ENCODE measurements at regions not wholly inside any gene's neighbourhood (a gene's known extent, or its start where the extent isn't known, plus 50 kb on each side); places are given as distances from the start of the nearest gene placed in this dataset.

DNA sequence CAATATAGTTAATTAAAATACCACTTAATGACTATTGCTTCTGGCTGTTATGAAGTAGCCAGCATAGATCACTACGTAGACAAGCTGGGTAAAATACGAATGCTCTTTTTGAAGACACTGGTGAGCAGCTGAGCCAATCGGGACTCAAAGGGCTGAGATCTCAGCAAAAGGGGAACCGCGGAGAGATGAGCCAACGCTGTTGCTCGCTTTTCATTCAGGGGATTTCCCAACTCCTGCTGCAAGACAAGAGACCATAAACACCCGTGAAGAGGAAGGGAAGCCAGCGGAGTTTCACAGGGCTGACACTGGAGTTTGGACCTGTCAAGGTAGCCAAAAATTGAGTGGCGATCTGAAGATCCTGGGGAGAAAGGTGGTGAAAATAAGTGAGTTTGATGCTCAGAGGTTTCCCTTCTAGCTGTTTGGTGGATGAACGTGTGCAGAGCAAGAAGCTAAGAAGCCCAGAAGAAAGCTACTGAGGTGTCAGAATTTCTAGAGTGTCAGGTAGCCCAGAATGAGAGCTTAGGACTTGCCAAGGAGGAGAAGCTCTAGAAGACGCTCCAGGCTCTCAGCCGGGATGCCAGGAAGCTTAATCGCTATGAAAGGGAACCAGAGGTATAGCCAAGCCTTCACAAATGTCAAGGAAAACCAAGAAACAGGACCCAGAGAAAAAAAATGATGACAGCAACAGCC lies 79.6 kb upstream of the RNU6ATAC start:
- no peak overlapping the region for H3K4me3 ChIP-seq (ENCODE audit: low read depth, low read length)
- no peak for DNase-seq (ENCODE audit: low read depth)
- TF ChIP-seq CTCF (conservative IDR thresholded peaks at IDR 0.05; ENCODE audit: low read depth, low read length), result no peak

GRCh38 chr9:134245179-134245578 lies 80.8 kb upstream of the RNU6ATAC start:
- TF ChIP-seq CTCF (conservative IDR thresholded peaks at IDR 0.05; ENCODE audit: low read depth, low read length), result no peak
- DNase-seq (ENCODE audit: low read depth), result no peak
- no peak overlapping the region for H3K4me3 ChIP-seq (ENCODE audit: low read depth, low read length)

GRCh38 chr9:134247918-134248631 lies 78.2 kb upstream of the RXRA start:
- TF ChIP-seq CTCF (conservative IDR thresholded peaks at IDR 0.05; ENCODE audit: low read depth, low read length), result no peak
- no peak overlapping the region for H3K4me3 ChIP-seq (ENCODE audit: low read depth, low read length)
- DNase-seq (ENCODE audit: low read depth), result no peak

DNA sequence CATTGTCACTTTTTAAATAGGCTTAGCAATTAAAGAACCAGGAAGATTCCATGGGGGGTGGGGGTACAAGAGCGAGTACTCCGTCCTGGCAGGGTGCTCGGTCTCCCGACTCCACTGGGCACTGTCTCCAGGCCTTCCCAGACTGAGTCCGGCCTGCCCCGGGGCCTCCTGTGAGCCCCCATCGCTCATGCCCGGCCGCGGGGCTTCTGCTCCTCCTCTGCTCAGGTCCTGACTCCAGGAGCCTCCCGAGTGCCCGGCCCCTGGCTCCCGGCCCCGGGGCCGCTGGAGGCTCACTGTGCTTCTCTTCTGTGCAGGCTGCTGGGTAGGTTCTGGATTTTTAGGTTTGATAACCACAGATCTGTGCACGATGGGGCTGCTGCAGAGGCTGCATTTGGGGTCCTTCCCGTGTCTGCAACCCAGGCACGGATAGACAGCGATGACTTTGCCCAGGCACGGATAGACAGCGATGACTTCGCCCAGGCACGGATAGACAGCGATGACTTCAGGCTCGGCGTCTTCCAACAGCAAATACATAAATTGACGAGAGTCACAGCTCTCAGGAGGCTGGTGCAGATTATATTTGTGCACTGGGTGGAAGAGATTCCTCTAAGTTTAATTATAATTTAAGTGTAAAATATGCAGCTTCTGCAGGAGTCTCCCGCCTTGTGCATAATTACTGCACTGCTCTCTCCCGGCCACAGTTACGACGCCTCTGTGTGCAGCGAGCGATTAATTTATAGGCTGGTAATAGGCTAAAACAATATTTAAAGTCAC lies 74.8 kb upstream of the RXRA start:
- H3K4me3 ChIP-seq (ENCODE audit: low read depth, low read length), result no peak overlapping the region
- DNase-seq (ENCODE audit: low read depth), result no peak
- no peak for TF ChIP-seq CTCF (conservative IDR thresholded peaks at IDR 0.05; ENCODE audit: low read depth, low read length)

- TF ChIP-seq CTCF (conservative IDR thresholded peaks at IDR 0.05; ENCODE audit: low read depth, low read length), result no peak
- no peak for DNase-seq (ENCODE audit: low read depth)
- no peak overlapping the region for H3K4me3 ChIP-seq (ENCODE audit: low read depth, low read length)
Observed at GRCh38 chr9:134252084-134252830, 74.0 kb upstream of the RXRA start.

GRCh38 chr9:134253606-134254205 lies 72.5 kb upstream of the RXRA start:
- DNase-seq (ENCODE audit: low read depth), result no peak
- no peak for TF ChIP-seq CTCF (conservative IDR thresholded peaks at IDR 0.05; ENCODE audit: low read depth, low read length)
- H3K4me3 ChIP-seq (ENCODE audit: low read depth, low read length), result no peak overlapping the region
